ENCODE measurements at regions not wholly inside any gene's neighbourhood (a gene's known extent, or its start where the extent isn't known, plus 50 kb on each side); places are given as distances from the start of the nearest gene placed in this dataset.

- TF ChIP-seq MTA1 (IDR thresholded peaks at IDR 0.05; ENCODE audit: borderline replicate concordance), result no peak
- no peak for TF ChIP-seq ATF2 (CRISPR knock-in tag; IDR thresholded peaks at IDR 0.05)
- TF ChIP-seq ZBTB8A (IDR thresholded peaks at IDR 0.05; ENCODE audit: partially characterized antibody), result no peak
- TF ChIP-seq YY1 (IDR thresholded peaks at IDR 0.05; ENCODE audit: borderline replicate concordance in 1 of 3, control insufficient read depth in 1 of 3, extremely low read depth in 1 of 3, insufficient read depth in 3 of 3, insufficient read length in 1 of 3, insufficient replicate concordance in 2 of 3, low read depth in 1 of 3, low read length in 2 of 3), result no peak
- no peak for TF ChIP-seq ZC3H8 (IDR thresholded peaks at IDR 0.05)
- no peak for TF ChIP-seq PRPF4 (IDR thresholded peaks at IDR 0.05; ENCODE audit: insufficient read depth, low read depth, low read length, poor library complexity, severe bottlenecking)
- no peak for TF ChIP-seq PML (IDR thresholded peaks at IDR 0.05; ENCODE audit: low read length)
- TF ChIP-seq CHD4 (IDR thresholded peaks at IDR 0.05; ENCODE audit: insufficient read depth, insufficient replicate concordance, low read depth, low read length, poor library complexity, severe bottlenecking), result no peak
- no peak for TF ChIP-seq BHLHE40 (IDR thresholded peaks at IDR 0.05; ENCODE audit: low read length)
- TF ChIP-seq FOXP1 (CRISPR knock-in tag; IDR thresholded peaks at IDR 0.05), result no peak
- TF ChIP-seq BDP1 (IDR thresholded peaks at IDR 0.05; ENCODE audit: insufficient read depth, insufficient read length), result no peak
- TF ChIP-seq SIRT6 (IDR thresholded peaks at IDR 0.05; ENCODE audit: low read depth, low read length), result no peak
- TF ChIP-seq TBL1XR1 (IDR thresholded peaks at IDR 0.05; ENCODE audit: low read length in 2 of 2), result no peak
- no peak for TF ChIP-seq HDAC6 (IDR thresholded peaks at IDR 0.05; ENCODE audit: low read depth, low read length)
These were observed 173.6 kb upstream of the LYSMD4 start for GRCh38 chr15:99906793-99907192.
